H9 (cell line): ENCODE measurements at regions not wholly inside any gene's neighbourhood (a gene's known extent, or its start where the extent isn't known, plus 50 kb on each side); places are given as distances from the start of the nearest gene placed in this dataset.

Experiments used
- DNase-seq: peaks from one replicate; pipeline ENCODE4 v3.0.0-alpha.2; 2017
- H2AFZ ChIP-seq: one replicate; pipeline ENCODE4 v1.6.1; 2013; ENCODE audit warnings: mild to moderate bottlenecking, low read length, control low read depth, moderate library complexity
- H2AK5ac ChIP-seq: 2 replicates; pipeline ENCODE4 v1.6.1; 2013; ENCODE audit warnings: low read length, control low read depth, mixed read lengths; ENCODE audit not compliant: insufficient read length
- H2BK120ac ChIP-seq: one replicate; pipeline ENCODE4 v1.6.1; 2013; ENCODE audit warnings: low read depth, mild to moderate bottlenecking, low read length, control low read depth, inconsistent platforms; ENCODE audit not compliant: poor library complexity, severe bottlenecking
- H2BK12ac ChIP-seq: 2 replicates; pipeline ENCODE4 v1.6.1; 2013; ENCODE audit warnings: low read length, control low read depth, mixed read lengths, low read depth; ENCODE audit not compliant: insufficient read length
- H2BK15ac ChIP-seq: 2 replicates; pipeline ENCODE4 v1.6.1; 2013; ENCODE audit warnings: low read depth, low read length, control low read depth
- H2BK20ac ChIP-seq: one replicate; pipeline ENCODE4 v1.6.1; 2013; ENCODE audit warnings: low read depth, mild to moderate bottlenecking, low read length, control low read depth, inconsistent platforms; ENCODE audit not compliant: poor library complexity, severe bottlenecking
- H2BK5ac ChIP-seq: 2 replicates; pipeline ENCODE4 v1.6.1; 2013; ENCODE audit warnings: low read length, control low read depth, mixed read lengths; ENCODE audit not compliant: insufficient read length
- H3K14ac ChIP-seq: 2 replicates; pipeline ENCODE4 v1.6.1; 2013; ENCODE audit warnings: low read length, control low read depth; ENCODE audit not compliant: insufficient read depth
- H3K18ac ChIP-seq: 2 replicates; pipeline ENCODE4 v1.6.1; 2013; ENCODE audit warnings: low read depth, mild to moderate bottlenecking, mixed read lengths, low read length, control low read depth; ENCODE audit not compliant: insufficient read length
- H3K23ac ChIP-seq: 2 replicates; pipeline ENCODE4 v1.6.1; 2013; ENCODE audit warnings: low read length, control low read depth, mixed read lengths, low read depth; ENCODE audit not compliant: insufficient read length
- H3K23me2 ChIP-seq: 2 replicates; pipeline ENCODE4 v1.6.1; 2013; ENCODE audit warnings: low read depth, mild to moderate bottlenecking, mixed read lengths, low read length, control low read depth; ENCODE audit not compliant: insufficient read length, poor library complexity, severe bottlenecking
- H3K27ac ChIP-seq: 2 replicates; pipeline ENCODE4 v1.5.1; 2013; ENCODE audit warnings: low read length, control low read depth, mixed read lengths, low read depth; ENCODE audit not compliant: insufficient read length
- H3K27me3 ChIP-seq: 2 replicates; pipeline ENCODE4 v1.6.1; 2013; ENCODE audit warnings: low read length, control low read depth, inconsistent platforms; ENCODE audit not compliant: insufficient read depth
- H3K4ac ChIP-seq: 2 replicates; pipeline ENCODE4 v1.6.1; 2013; ENCODE audit warnings: low read depth, mild to moderate bottlenecking, control low read depth, inconsistent platforms, low read length, moderate library complexity
- H3K4me1 ChIP-seq: 2 replicates; pipeline ENCODE4 v1.6.1; 2013; ENCODE audit warnings: low read length, control low read depth, inconsistent platforms; ENCODE audit not compliant: insufficient read depth
- H3K4me2 ChIP-seq: 2 replicates; pipeline ENCODE4 v1.6.1; 2013; ENCODE audit warnings: low read length, control low read depth, mixed read lengths; ENCODE audit not compliant: insufficient read length, insufficient read depth
- H3K56ac ChIP-seq: 2 replicates; pipeline ENCODE4 v1.6.1; 2013; ENCODE audit warnings: low read depth, mild to moderate bottlenecking, mixed read lengths, low read length, control low read depth; ENCODE audit not compliant: insufficient read length
- H3K79me1 ChIP-seq: 2 replicates; pipeline ENCODE4 v1.6.1; 2013; ENCODE audit warnings: low read depth, mild to moderate bottlenecking, moderate library complexity, low read length, control low read depth, inconsistent platforms; ENCODE audit not compliant: insufficient read depth, poor library complexity, severe bottlenecking
- H3K79me2 ChIP-seq: 2 replicates; pipeline ENCODE4 v1.6.1; 2013; ENCODE audit warnings: low read length, control low read depth, inconsistent platforms; ENCODE audit not compliant: insufficient read depth
- H3K9ac ChIP-seq: 2 replicates; pipeline ENCODE4 v1.6.1; 2013; ENCODE audit warnings: low read length, control low read depth, mixed read lengths; ENCODE audit not compliant: insufficient read length; ENCODE audit errors: extremely low read depth
- H3K9me3 ChIP-seq: one replicate; pipeline ENCODE4 v1.6.1; 2013; ENCODE audit warnings: low read depth, low read length, inconsistent platforms; ENCODE audit not compliant: control insufficient read depth
- H3T11ph ChIP-seq: one replicate; pipeline ENCODE4 v1.6.1; 2013; ENCODE audit warnings: mild to moderate bottlenecking, low read length, control low read depth, inconsistent platforms
- H4K20me1 ChIP-seq: one replicate; pipeline ENCODE4 v1.6.1; 2013; ENCODE audit not compliant: control insufficient read depth, insufficient read length, insufficient read depth
- H4K5ac ChIP-seq: 2 replicates; pipeline ENCODE4 v1.6.1; 2013; ENCODE audit warnings: low read depth, mild to moderate bottlenecking, mixed read lengths, low read length, control low read depth; ENCODE audit not compliant: insufficient read length
- H4K8ac ChIP-seq: replicated peaks from 2 replicates; pipeline ENCODE4 v1.6.1; 2013; ENCODE audit warnings: low read length, control low read depth, mixed read lengths, low read depth; ENCODE audit not compliant: insufficient read length
- H4K91ac ChIP-seq: 2 replicates; pipeline ENCODE4 v1.6.1; 2013; ENCODE audit warnings: low read depth, mild to moderate bottlenecking, moderate library complexity, mixed read lengths, low read length, control low read depth; ENCODE audit not compliant: insufficient read length
- H3K27ac Mint-ChIP-seq, 3 experiments: 2 replicates in 2 of 3; 3 replicates in 1 of 3; pipeline ENCODE4 v1.8.0; 2020 to 2021; ENCODE audit warnings: mixed read lengths in 3 of 3, mild to moderate bottlenecking in 1 of 3, moderate library complexity in 1 of 3
- H3K27me3 Mint-ChIP-seq: 2 replicates; pipeline ENCODE4 v1.8.0; 2021; ENCODE audit warnings: low read depth, mild to moderate bottlenecking, moderate library complexity, mixed read lengths
- H3K36me3 Mint-ChIP-seq, 3 experiments: 2 replicates in 2 of 3; 3 replicates in 1 of 3; pipeline ENCODE4 v1.8.0; 2020 to 2021; ENCODE audit warnings: low read depth in 3 of 3, mixed read lengths in 3 of 3; ENCODE audit not compliant: insufficient read depth in 1 of 3
- H3K4me1 Mint-ChIP-seq, 2 experiments: 2 replicates each; pipeline ENCODE4 v1.8.0; 2020; ENCODE audit warnings: mixed read lengths in 2 of 2
- H3K4me3 Mint-ChIP-seq, 2 experiments: 2 replicates in 1 of 2; 3 replicates in 1 of 2; pipeline ENCODE4 v1.8.0; 2020 to 2021; ENCODE audit warnings: mild to moderate bottlenecking in 2 of 2, mixed read lengths in 2 of 2, moderate library complexity in 1 of 2
- H3K9me3 Mint-ChIP-seq, 2 experiments: 2 replicates in 1 of 2; 3 replicates in 1 of 2; pipeline ENCODE4 v1.8.0; 2020; ENCODE audit warnings: mild to moderate bottlenecking in 2 of 2, mixed read lengths in 2 of 2, moderate library complexity in 1 of 2
- CTCF ChIP-seq: fragments of 200-600 bp; sonication (generic); conservative IDR thresholded peaks from 3 replicates; pipeline ENCODE4 v1.8.0; 2021; ENCODE audit warnings: antibody characterized with exemption, mild to moderate bottlenecking
- whole genome bisulfite sequencing: extraction: QIAGEN DNeasy Blood & Tissue Kit; methylation state at CpG from one replicate; pipeline ENCODE4 v1.1.7; 2013; ENCODE audit warnings: missing lambda C conversion rate, low lambda C conversion rate, mixed read lengths; ENCODE audit not compliant: insufficient read length; ENCODE audit errors: extremely low coverage; 5-methylcytosine and 5-hydroxymethylcytosine counted together

- Histone ChIP-seq H3K27me3 (no peaks in the 10 kb centered on the region), H3K27ac (no peak overlapping the region), H3K56ac (no peak overlapping the region), H2BK20ac (no peak overlapping the region), H2BK120ac (no peak overlapping the region), H2BK15ac (no peak overlapping the region), H3K79me2 (no peaks in the 10 kb centered on the region), H3K4me2 (no peak overlapping the region), H3K4me1 (no peaks in the 10 kb centered on the region), H4K20me1 (no peaks in the 10 kb centered on the region), H3K79me1 (no peaks in the 10 kb centered on the region), H4K91ac (no peak overlapping the region), H3K23ac (no peak overlapping the region), H3T11ph (no peak overlapping the region), H4K8ac (no peak overlapping the region), H3K4ac (no peak overlapping the region), H3K14ac (no peak overlapping the region), H3K9ac (no peak overlapping the region), H3K23me2 (no peaks in the 10 kb centered on the region), H2BK5ac (no peak overlapping the region), H2BK12ac (no peak overlapping the region), H2AK5ac (no peak overlapping the region), H3K18ac (no peak overlapping the region), H2AFZ (no peak overlapping the region), H4K5ac (no peak overlapping the region), H3K9me3 (no peaks in the 10 kb centered on the region)
- H3K27ac Mint-ChIP-seq = no peak overlapping the region
- no peak overlapping the region for H3K4me3 Mint-ChIP-seq
- no CpG with 5 or more reads among the region's 5 CpGs for WGBS
- TF ChIP-seq CTCF = no peak
- peaks cover 8% of the 10 kb centered on the region for H3K27me3 Mint-ChIP-seq
- peaks cover 3 to 4% of the 10 kb centered on the region in 2 experiments; a peak in 2 of 4 replicates for H3K4me1 Mint-ChIP-seq
- DNase-seq = no peak
- H3K36me3 Mint-ChIP-seq = no peaks in the 10 kb centered on the region
- peaks cover 2% of the 10 kb centered on the region in 2 experiments; a peak in 3 of 5 replicates for H3K9me3 Mint-ChIP-seq
These were observed 71.9 kb downstream of the CHRNA1 start for GRCh38 chr2:174692256-174692919.
